HG02884 (cell line): ENCODE measurements at regions not wholly inside any gene's neighbourhood (a gene's known extent, or its start where the extent isn't known, plus 50 kb on each side); places are given as distances from the start of the nearest gene placed in this dataset.
"Not testable (repeated sequence)": the region's sequence is repeated elsewhere in the genome, so short reads cannot be mapped to it uniquely, and the experiment has no call there.

Experiments used
- ATAC-seq: cut with Tn5 transposase; IDR thresholded peaks from one replicate; pipeline ENCODE4 v1.9.1; 2021; ENCODE audit warnings: mild to moderate bottlenecking, moderate library complexity; ENCODE audit not compliant: unreplicated experiment

- no peak for ATAC-seq
These were observed 72.5 kb upstream of the P3H2 start for GRCh38 chr3:190193210-190193609.

DNA sequence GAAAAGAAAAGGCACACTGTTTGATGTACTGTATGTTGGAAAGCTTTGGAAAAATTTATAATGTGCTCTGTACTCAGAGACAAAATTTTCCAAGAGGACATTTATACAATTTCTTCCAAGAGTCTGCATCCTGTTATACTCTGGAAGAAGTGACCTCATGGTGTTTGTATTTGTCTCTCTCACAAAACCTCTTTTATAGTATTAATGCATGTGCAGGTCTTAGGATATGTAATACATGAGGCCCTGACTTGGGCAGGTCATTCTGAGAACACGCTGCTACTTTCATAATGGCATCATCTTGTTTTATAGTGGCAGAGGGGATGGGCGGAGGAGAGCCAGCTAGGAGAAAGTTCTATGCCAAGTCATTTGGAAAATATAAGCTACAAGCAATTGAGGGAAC lies 72.0 kb upstream of the P3H2 start:
- ATAC-seq: no peak

DNA sequence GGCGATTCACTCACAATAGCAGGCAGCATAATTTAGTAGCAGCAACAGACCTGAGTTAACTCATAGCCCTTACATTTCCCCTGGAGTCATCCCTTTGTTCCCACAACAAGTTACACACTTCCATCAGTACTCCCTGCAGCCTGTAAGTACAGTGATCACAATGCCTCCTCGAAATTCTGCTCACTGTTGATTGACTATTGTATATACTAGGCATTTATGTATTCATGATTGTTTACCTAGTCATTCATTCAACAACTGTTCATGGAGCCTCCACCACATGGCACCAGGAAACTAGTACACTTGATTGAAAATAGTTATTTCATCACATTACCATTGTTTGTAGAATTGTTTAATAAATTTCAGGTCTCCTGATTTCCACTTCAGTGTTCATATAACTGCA lies 71.4 kb upstream of the P3H2 start:
- no peak for ATAC-seq

- no peak for ATAC-seq
These were observed 67.5 kb upstream of the P3H2 start for GRCh38 chr3:190188197-190188596.

DNA sequence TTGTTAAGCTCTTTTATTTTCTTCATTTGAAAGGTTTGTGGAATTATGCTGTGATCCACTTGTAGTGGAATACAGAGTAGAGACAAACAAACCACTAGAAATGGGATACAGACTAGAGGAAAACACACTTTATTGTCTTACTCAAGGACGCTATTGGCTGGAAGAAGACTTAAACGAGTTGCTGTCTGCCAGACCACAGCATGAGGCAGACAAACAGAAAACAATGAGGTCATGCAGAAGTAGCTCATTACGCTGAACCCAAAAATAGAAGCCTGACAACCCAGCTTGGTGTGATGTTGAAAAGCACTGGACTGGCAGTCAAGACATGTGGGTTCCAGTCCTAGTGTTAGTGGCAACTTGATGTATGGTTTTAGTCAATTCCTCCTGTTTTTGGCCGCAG lies 62.4 kb upstream of the P3H2 start:
- ATAC-seq: no peak

DNA sequence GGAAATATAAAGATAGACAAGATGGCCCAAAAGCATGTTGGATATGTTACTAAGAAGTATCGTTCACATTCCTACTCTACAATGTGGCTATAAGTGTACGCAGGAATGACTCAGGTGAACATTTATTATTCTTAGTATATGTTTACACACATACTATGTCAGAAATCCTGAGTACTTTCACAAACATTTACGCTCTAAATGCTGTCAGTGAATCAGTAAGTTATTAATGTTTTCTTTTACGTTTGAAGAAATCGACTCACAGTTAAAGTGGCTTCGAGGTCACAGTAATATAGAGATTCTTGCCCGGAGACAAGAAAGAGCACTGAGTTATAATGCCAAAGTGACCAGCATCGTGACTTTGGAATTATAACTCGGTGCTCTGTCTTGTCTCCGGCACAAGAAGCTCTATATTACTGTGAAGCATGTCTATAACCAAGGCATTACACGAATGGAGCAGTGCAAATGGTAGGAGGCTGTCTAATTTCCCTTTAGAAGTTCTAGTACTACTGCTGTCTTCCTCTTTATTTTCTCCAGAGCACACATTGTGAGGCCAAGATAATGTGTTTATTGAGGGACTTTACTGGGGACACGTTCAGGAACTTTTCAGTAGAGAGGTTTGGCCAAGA lies 61.8 kb upstream of the P3H2 start:
- ATAC-seq: no peak

DNA sequence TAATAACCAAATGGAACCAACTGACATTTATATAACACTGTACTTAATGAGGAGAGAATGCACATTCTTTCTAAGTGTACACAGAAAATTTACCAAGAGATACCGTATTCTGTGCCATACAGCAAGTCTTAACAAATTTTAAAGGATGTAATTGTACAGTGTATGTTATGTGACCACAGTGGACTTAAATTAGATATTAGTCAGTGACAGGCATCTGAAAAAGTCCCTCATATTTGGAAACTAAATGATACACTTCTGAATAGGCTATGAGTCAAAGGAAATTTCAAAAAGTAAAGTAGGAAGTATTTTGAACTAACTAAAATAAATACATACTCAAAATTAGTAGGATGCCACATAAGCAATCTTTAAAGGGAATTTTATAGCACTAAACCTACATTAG lies 59.6 kb upstream of the P3H2 start:
- ATAC-seq: peak; percentile 54

DNA sequence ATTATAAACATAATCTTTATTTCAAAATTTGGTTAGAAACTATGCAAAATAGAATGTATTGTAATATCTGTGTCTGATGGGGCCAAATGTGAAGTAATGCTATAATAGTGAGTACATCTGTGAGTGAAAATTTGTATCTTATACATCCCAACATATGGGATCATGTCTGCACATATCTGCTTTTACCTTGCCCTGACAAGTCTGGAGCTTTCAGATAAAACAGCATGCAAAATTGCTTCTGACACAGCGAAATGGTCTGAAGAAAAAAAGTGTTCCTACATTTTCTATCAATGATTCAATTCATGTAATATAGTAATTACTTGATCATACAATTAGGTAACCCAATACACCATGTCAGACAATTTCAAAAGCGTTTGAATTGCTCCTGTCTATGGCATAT lies 58.1 kb upstream of the P3H2 start:
- no peak for ATAC-seq

DNA sequence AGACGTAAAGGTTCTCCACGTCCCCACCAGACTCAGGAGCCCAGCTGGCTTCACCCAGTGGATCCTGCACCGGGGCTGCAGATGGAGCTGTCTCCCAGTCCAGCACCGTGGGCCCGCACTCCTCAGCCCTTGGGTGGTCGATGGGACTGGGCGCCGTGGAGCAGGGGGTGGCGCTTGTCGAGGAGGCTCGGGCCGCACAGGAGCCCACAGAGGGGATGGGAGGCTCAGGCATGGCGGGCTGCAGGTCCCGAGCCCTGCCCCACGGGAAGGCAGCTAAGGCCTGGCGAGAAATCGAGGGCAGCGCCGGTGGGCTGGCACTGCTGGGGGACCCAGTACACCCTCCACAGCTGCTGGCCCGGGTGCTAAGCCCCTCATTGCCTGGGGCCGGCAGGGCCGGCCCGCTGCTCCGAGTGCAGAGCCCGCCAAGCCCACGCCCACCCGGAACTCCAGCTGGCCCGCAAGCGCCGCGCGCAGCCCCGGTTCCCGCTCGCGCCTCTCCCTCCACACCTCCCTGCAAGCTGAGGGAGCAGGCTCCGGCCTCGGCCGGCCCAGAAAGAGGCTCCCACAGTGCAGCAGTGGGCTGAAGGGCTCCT lies 56.3 kb upstream of the P3H2 start:
- ATAC-seq: not testable (repeated sequence)

GRCh38 chr3:190176106-190176505 lies 55.4 kb upstream of the P3H2 start:
- ATAC-seq: not testable (repeated sequence)

- ATAC-seq: no peak
These were observed 54.8 kb upstream of the P3H2 start for GRCh38 chr3:190175490-190175889.

DNA sequence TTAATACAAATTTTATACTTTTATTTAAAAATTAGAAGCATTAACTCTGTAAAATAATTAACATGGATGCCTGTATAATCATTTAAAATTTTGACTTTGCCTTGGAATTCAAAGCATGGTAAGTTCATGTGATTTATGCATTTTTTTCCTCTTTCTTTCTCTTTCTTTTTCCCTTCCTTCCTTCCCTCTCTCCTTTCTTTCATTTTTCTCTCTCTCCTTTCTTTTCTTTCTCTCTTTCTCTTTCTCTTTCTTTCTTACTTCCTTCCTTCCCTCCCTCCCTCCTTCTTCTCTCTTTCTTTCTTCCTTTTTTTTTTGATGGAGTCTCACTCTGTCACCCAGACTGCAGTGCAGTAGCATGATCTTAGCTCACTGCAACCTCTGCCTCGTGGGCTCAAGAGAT lies 53.8 kb upstream of the P3H2 start:
- ATAC-seq: no peak

DNA sequence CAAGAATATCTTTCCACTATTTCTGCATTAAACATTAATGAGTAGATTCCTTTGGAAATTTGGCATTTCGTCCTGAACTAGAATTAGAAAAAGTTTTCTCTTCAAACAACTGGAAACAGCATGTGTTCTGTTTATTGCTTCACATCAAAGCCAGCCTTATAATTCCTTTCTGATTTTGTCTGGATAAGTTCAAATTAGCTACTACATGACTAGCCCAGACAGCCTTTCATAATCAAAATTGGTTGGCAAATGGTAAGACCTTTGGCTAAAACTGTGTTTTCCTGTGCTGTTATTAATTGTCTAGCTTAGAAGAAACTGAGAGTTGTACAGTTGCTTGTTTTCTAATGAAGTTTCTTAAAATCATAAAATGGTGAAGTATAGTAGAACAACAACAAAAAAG lies 52.7 kb upstream of the P3H2 start:
- no peak for ATAC-seq

DNA sequence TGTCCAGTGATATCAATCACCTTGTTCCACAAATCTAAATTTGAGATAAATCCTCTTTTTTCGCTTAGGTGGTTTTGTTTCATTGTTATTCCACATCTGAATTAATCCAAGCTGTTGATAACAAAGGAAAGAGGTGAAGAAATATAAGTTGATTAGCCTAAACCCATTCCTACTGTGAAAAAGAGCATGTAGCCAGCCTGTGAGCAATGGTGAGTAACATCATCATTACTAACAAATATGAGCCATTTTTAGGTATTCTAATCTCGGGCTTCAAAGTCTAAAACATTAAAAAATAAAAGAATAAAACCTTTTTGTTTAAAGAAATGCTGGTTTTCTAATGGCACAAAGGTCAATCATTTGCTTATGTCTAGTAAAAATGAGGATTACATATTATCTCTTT lies 52.1 kb upstream of the P3H2 start:
- no peak for ATAC-seq
